GM12878 (cell line): ENCODE measurements at regions not wholly inside any gene's neighbourhood (a gene's known extent, or its start where the extent isn't known, plus 50 kb on each side); places are given as distances from the start of the nearest gene placed in this dataset.

Experiments
- ATAC-seq: fragments of 200-7000 bp; cut with Tn5 transposase; 3 replicates; pipeline ENCODE4 v1.9.1; 2020; ENCODE audit warnings: mild to moderate bottlenecking, moderate library complexity
- BruUV-seq: library from RNA; stranded (reverse); fragments of 400-500 nt; replicated peaks from 2 replicates; lab custom pipeline; 2021; lab: Mats Ljungman, UMichigan
- CTCF ChIA-PET: fragments of 300-600 bp; sonication (Branson Sonifier 250); formaldehyde crosslinking; extraction: SDS; loops from one replicate; lab custom pipeline; 2021; ENCODE audit warnings: inconsistent platforms; lab: Yijun Ruan, JAX
- POLR2A ChIA-PET: fragments of 350-600 bp; formaldehyde crosslinking; extraction: SDS; loops from one replicate; lab custom pipeline; 2021; ENCODE audit warnings: inconsistent platforms; lab: Charles Lee
- RAD21 ChIA-PET: fragments of 300-600 bp; sonication (Branson Sonifier 250); formaldehyde crosslinking; loops from one replicate; lab custom pipeline; 2023; ENCODE audit warnings: antibody characterized with exemption; ENCODE audit not compliant: unreplicated experiment; lab: Charles Lee
- SMC1A ChIA-PET: fragments of 300-600 bp; sonication (Branson Sonifier 250); formaldehyde crosslinking; loops from one replicate; lab custom pipeline; 2023; ENCODE audit not compliant: unreplicated experiment, uncharacterized antibody; lab: Charles Lee
- DNase-seq: peaks from one replicate; pipeline ENCODE4 v3.0.0-alpha.2; 2011; ENCODE audit warnings: low read depth, low spot score
- FAIRE-seq: peaks from 3 replicates; lab custom pipeline; 2011; peaks lifted over from hg19 to GRCh38; lab: Jason Lieb, UNC
- H2AFZ ChIP-seq: 2 replicates; pipeline ENCODE4 v1.6.0; 2011; ENCODE audit warnings: low read depth, low read length, control low read depth; ENCODE audit not compliant: control insufficient read depth
- H3K27ac ChIP-seq: 2 replicates; pipeline ENCODE4 v1.5.1; 2011; ENCODE audit warnings: control low read depth; ENCODE audit not compliant: control insufficient read depth, insufficient read depth
- H3K27me3 ChIP-seq, 2 experiments: replicated peaks in 1 of 2; 2 replicates each; pipeline versions ENCODE4 v1.6.0 to v1.6.1; 2011; ENCODE audit warnings: low read length in 1 of 2; ENCODE audit not compliant: control insufficient read depth in 2 of 2, insufficient read depth in 2 of 2
- H3K36me3 ChIP-seq, 2 experiments: 2 replicates each; pipeline ENCODE4 v1.5.1; 2011; ENCODE audit warnings: low read length in 1 of 2; ENCODE audit not compliant: control insufficient read depth in 2 of 2, insufficient read depth in 2 of 2
- H3K4me1 ChIP-seq: 2 replicates; pipeline ENCODE4 v1.6.1; 2011; ENCODE audit warnings: mild to moderate bottlenecking, low read length, moderate library complexity, mixed read lengths; ENCODE audit not compliant: control insufficient read depth, insufficient read depth
- H3K4me2 ChIP-seq: 2 replicates; pipeline ENCODE4 v1.6.0; 2011; ENCODE audit warnings: control low read depth; ENCODE audit not compliant: control insufficient read depth, insufficient read depth
- H3K4me3 ChIP-seq: fragments of 200-600 bp; sonication (generic); 2 replicates; pipeline ENCODE4 v1.5.1; 2016
- H3K79me2 ChIP-seq: 2 replicates; pipeline ENCODE4 v1.6.0; 2011; ENCODE audit warnings: low read length; ENCODE audit not compliant: control insufficient read depth, insufficient read depth
- H3K9ac ChIP-seq: 2 replicates; pipeline ENCODE4 v1.8.0; 2011; ENCODE audit warnings: low read length, control low read depth, mixed read lengths; ENCODE audit not compliant: control insufficient read depth, insufficient read depth
- H3K9me3 ChIP-seq: replicated peaks from 3 replicates; pipeline ENCODE4 v1.5.1; 2011; ENCODE audit warnings: mild to moderate bottlenecking, low read length; ENCODE audit not compliant: control insufficient read depth, insufficient read depth
- H4K20me1 ChIP-seq: 2 replicates; pipeline ENCODE4 v1.6.0; 2011; ENCODE audit not compliant: control insufficient read depth, insufficient read depth
- CREM ChIP-seq: IDR thresholded peaks from 2 replicates; pipeline ENCODE4 v1.6.1; 2014; ENCODE audit warnings: antibody characterized with exemption, low read depth
- E4F1 ChIP-seq: fragments of 450-650 bp; IDR thresholded peaks from 2 replicates; pipeline ENCODE4 v1.6.1; 2018; ENCODE audit warnings: borderline replicate concordance, mild to moderate bottlenecking; ENCODE audit not compliant: partially characterized antibody
- NR2C1 ChIP-seq: fragments of 450-650 bp; IDR thresholded peaks from 2 replicates; pipeline ENCODE4 v1.6.1; 2017; ENCODE audit warnings: antibody characterized with exemption, mild to moderate bottlenecking, moderate library complexity
- SMARCA5 ChIP-seq: fragments of 450-650 bp; IDR thresholded peaks from 2 replicates; pipeline ENCODE4 v1.6.1; 2017; ENCODE audit warnings: mild to moderate bottlenecking
- SMC3 ChIP-seq: IDR thresholded peaks from 2 replicates; pipeline ENCODE4 v1.6.1; 2011; ENCODE audit warnings: low read length, improper control_type of control experiment, borderline replicate concordance
- SPI1 ChIP-seq: IDR thresholded peaks from 2 replicates; pipeline ENCODE4 v1.6.1; 2011; ENCODE audit warnings: low read depth, mild to moderate bottlenecking, low read length, moderate library complexity, borderline replicate concordance; ENCODE audit not compliant: insufficient read depth
- WGBS: methylation state at CpG from one replicate; pipeline ENCODE4 v1.1.6; 2016; ENCODE audit warnings: low lambda C conversion rate; ENCODE audit not compliant: insufficient replicate concordance, insufficient coverage; ENCODE audit errors: missing lambda C conversion rate; 5-methylcytosine and 5-hydroxymethylcytosine counted together
- in situ Hi-C: fragments of 300-500 bp; cut with MboI; formaldehyde crosslinking; loops from 9 replicates; pipeline ENCODE4 v1.14.3; 2018; ENCODE audit warnings: mixed read lengths
- intact Hi-C: fragments of 100-400 bp; cut with micrococcal nuclease; formaldehyde crosslinking; loops from one replicate; pipeline ENCODE4 v1.14.2; 2022; ENCODE audit not compliant: unreplicated experiment

- TF ChIP-seq SMC3 = peak; percentile 38; the same call in 1 of the 2 replicates
Observed at GRCh38 chr9:106286249-106286648, 576.7 kb upstream of the ZNF462 start (continued).

GRCh38 chr9:106287091-106287631, 575.8 kb upstream of the ZNF462 start:
- in situ Hi-C loops = no loop called here
- SMC1A ChIA-PET = interaction anchor here (0.6 to 3.4 kb wide), 7 partner anchors 20 to 567 kb away, joined by 4 to 16 read pairs (median 8); no protein-coding TSS in a partner anchor
- Histone ChIP-seq H3K79me2 (no peaks in the 10 kb centered on the region), H3K4me1 (no peaks in the 10 kb centered on the region), H3K4me2 (no peak overlapping the region), H3K27ac (no peak overlapping the region), H3K9me3 (no peaks in the 10 kb centered on the region), H4K20me1 (no peaks in the 10 kb centered on the region), H2AFZ (no peak overlapping the region), H3K27me3 (no peaks in the 10 kb centered on the region), H3K4me3 (no peak overlapping the region), H3K9ac (no peak overlapping the region), H3K36me3 (no peaks in the 10 kb centered on the region)
- 18% methylated on average over 10 of the region's 10 CpGs for WGBS
- intact Hi-C loops = loop anchor here (5.0 to 10.0 kb wide), 2 partner anchors 575 to 888 kb away; partner anchors contain the start of gene ZNF462
- BruUV-seq = no TSS peak
- TF ChIP-seq SPI1 = no peak
- TF ChIP-seq NR2C1 = no peak
- no peak for TF ChIP-seq SMARCA5
- no peak for TF ChIP-seq E4F1
- TF ChIP-seq CREM = no peak
- RAD21 ChIA-PET = interaction anchor here (0.6 to 2.4 kb wide), 10 partner anchors 16 to 578 kb away, joined by 3 to 14 read pairs (median 4); no protein-coding TSS in a partner anchor
- FAIRE-seq = no peak
- CTCF ChIA-PET = interaction anchor here (0.7 to 2.9 kb wide), 7 partner anchors 9 to 577 kb away, joined by 3 to 11 read pairs (median 3); no protein-coding TSS in a partner anchor
- POLR2A ChIA-PET = interaction anchor here (0.7 kb wide), 1 partner anchor 302 kb away, joined by 3 read pairs; no protein-coding TSS in a partner anchor
- DNase-seq = no peak
- peak; percentile 55 for ATAC-seq
